Endothelial cell of umbilical vein (primary cell): ENCODE measurements at regions not wholly inside any gene's neighbourhood (a gene's known extent, or its start where the extent isn't known, plus 50 kb on each side); places are given as distances from the start of the nearest gene placed in this dataset.

ENCODE experiments used
- BruUV-seq: library from RNA; stranded (reverse); fragments of 400-500 nt; replicated peaks from 2 replicates; lab custom pipeline; 2021; lab: Mats Ljungman, UMichigan
- CTCF ChIA-PET: fragments of 300-600, 350-600 bp; sonication (Branson Sonifier 250); formaldehyde crosslinking; loops from one replicate; lab custom pipeline; 2021; ENCODE audit warnings: antibody characterized with exemption, inconsistent platforms; lab: Charles Lee
- POLR2A ChIA-PET: fragments of 300-600, 350-600 bp; sonication (Branson Sonifier 250); formaldehyde crosslinking; loops from one replicate; lab custom pipeline; 2021; ENCODE audit warnings: antibody characterized with exemption, inconsistent platforms; lab: Charles Lee
- DNase-seq: peaks from one replicate; pipeline ENCODE4 v3.0.0-alpha.2; 2011; ENCODE audit warnings: low read depth, low spot score
- FAIRE-seq: peaks from 2 replicates; lab custom pipeline; 2011; peaks lifted over from hg19 to GRCh38; lab: Jason Lieb, UNC
- H2AFZ ChIP-seq: 2 replicates; pipeline ENCODE4 v1.6.0; 2012; ENCODE audit warnings: low read depth, low read length, control low read depth, inconsistent platforms
- H3K27ac ChIP-seq: 2 replicates; pipeline ENCODE4 v1.5.1; 2011; ENCODE audit warnings: low read depth, mild to moderate bottlenecking, control low read depth, low read length, moderate library complexity; ENCODE audit not compliant: insufficient read depth
- H3K27me3 ChIP-seq, 2 experiments: 2 replicates each; pipeline versions ENCODE4 v1.6.0 to v1.6.1; 2011; ENCODE audit warnings: low read length in 2 of 2, mixed read lengths in 1 of 2; ENCODE audit not compliant: control insufficient read depth in 2 of 2, insufficient read depth in 2 of 2
- H3K36me3 ChIP-seq, 2 experiments: 2 replicates in 1 of 2; 3 replicates in 1 of 2; pipeline ENCODE4 v1.5.1; 2011; ENCODE audit warnings: low read length in 2 of 2, mild to moderate bottlenecking in 1 of 2, moderate library complexity in 1 of 2; ENCODE audit not compliant: control insufficient read depth in 2 of 2, insufficient read depth in 2 of 2; ENCODE audit errors: extremely low read depth in 1 of 2
- H3K4me1 ChIP-seq: 3 replicates; pipeline ENCODE4 v1.5.1; 2011; ENCODE audit warnings: mild to moderate bottlenecking, low read length; ENCODE audit not compliant: control insufficient read depth, insufficient read depth; ENCODE audit errors: extremely low read depth
- H3K4me2 ChIP-seq: 2 replicates; pipeline ENCODE4 v1.6.1; 2011; ENCODE audit warnings: low read length, control low read depth, mixed read lengths; ENCODE audit not compliant: insufficient read depth
- H3K4me3 ChIP-seq, 3 experiments: fragments of 200-600 bp in 1 of 3; sonication (generic), shearing (Covaris generic) in 1 of 3; replicated peaks in 1 of 3; 2 replicates each; pipeline ENCODE4 v1.5.1; 2011 to 2016; ENCODE audit warnings: control low read depth in 3 of 3, low read length in 3 of 3, mild to moderate bottlenecking in 2 of 3, inconsistent platforms in 1 of 3, low read depth in 1 of 3, moderate library complexity in 1 of 3; ENCODE audit not compliant: insufficient read depth in 1 of 3
- H3K79me2 ChIP-seq: 2 replicates; pipeline ENCODE4 v1.6.0; 2012; ENCODE audit warnings: low read length, inconsistent platforms; ENCODE audit not compliant: control insufficient read depth, insufficient read depth
- H3K9ac ChIP-seq: replicated peaks from 2 replicates; pipeline ENCODE3; 2011; ENCODE audit warnings: low read length, control low read depth; ENCODE audit not compliant: insufficient read depth; ENCODE audit errors: extremely low read depth
- H3K9me1 ChIP-seq: replicated peaks from 3 replicates; pipeline ENCODE4 v1.6.0; 2011; ENCODE audit warnings: mild to moderate bottlenecking, low read length; ENCODE audit not compliant: control insufficient read depth, insufficient read depth; ENCODE audit errors: extremely low read depth
- H3K9me3 ChIP-seq: replicated peaks from 2 replicates; pipeline ENCODE4 v1.5.1; 2012; ENCODE audit warnings: low read length, inconsistent platforms; ENCODE audit not compliant: control insufficient read depth, insufficient read depth
- H4K20me1 ChIP-seq: replicated peaks from 2 replicates; pipeline ENCODE3; 2011; ENCODE audit warnings: mild to moderate bottlenecking, low read length; ENCODE audit not compliant: control insufficient read depth, insufficient read depth; ENCODE audit errors: extremely low read depth
- CTCF ChIP-seq, 2 donors: IDR thresholded peaks; 1 replicate in 1 of 2; 2 replicates in 1 of 2; pipeline ENCODE4 v1.5.1; 2011; ENCODE audit warnings: low read length in 2 of 2, mild to moderate bottlenecking in 2 of 2, moderate library complexity in 2 of 2, control low read depth in 1 of 2, inconsistent platforms in 1 of 2, low read depth in 1 of 2; ENCODE audit not compliant: insufficient read depth in 1 of 2; ENCODE audit errors: extremely low read depth in 1 of 2
- EZH2 ChIP-seq: IDR thresholded peaks from 2 replicates; pipeline ENCODE4 v1.6.1; 2012; ENCODE audit warnings: borderline replicate concordance, low read depth, mild to moderate bottlenecking, moderate library complexity, low read length, inconsistent platforms; ENCODE audit not compliant: severe bottlenecking
- FOS ChIP-seq: IDR thresholded peaks from 2 replicates; pipeline ENCODE4 v1.6.1; 2011; ENCODE audit warnings: mild to moderate bottlenecking, low read length, moderate library complexity, borderline replicate concordance; ENCODE audit not compliant: insufficient read depth
- GATA2 ChIP-seq: IDR thresholded peaks from 2 replicates; pipeline ENCODE4 v1.7.0; 2011; ENCODE audit warnings: low read depth, mild to moderate bottlenecking, moderate library complexity, mixed read lengths, low read length; ENCODE audit not compliant: insufficient read length, insufficient read depth
- JUN ChIP-seq: IDR thresholded peaks from 2 replicates; pipeline ENCODE4 v1.6.1; 2011; ENCODE audit warnings: borderline replicate concordance, low read depth; ENCODE audit not compliant: insufficient read length, insufficient read depth
- MAX ChIP-seq: IDR thresholded peaks from 2 replicates; pipeline ENCODE4 v1.6.1; 2011; ENCODE audit not compliant: insufficient read depth, insufficient read length
- MYC ChIP-seq: IDR thresholded peaks from one replicate; pipeline ENCODE4 v1.6.1; 2011; ENCODE audit warnings: mild to moderate bottlenecking, low read depth, low read length
- POLR2A ChIP-seq: IDR thresholded peaks from 2 replicates; pipeline ENCODE4 v1.6.1; 2012; ENCODE audit warnings: low read depth, mild to moderate bottlenecking, control low read depth, low read length
- POLR2AphosphoS5 ChIP-seq: IDR thresholded peaks from 2 replicates; pipeline ENCODE4 v1.6.1; 2012; ENCODE audit warnings: low read depth, mild to moderate bottlenecking, control low read depth, low read length, moderate library complexity; ENCODE audit not compliant: insufficient read depth
- dilution Hi-C: fragments of 300-500 bp; cut with MboI; formaldehyde crosslinking; loops from one replicate; pipeline ENCODE4 v1.15.0; 2019; ENCODE audit warnings: low sequenced_read_pairs; ENCODE audit not compliant: extremely low pct_ligation_motif_present
- intact Hi-C: fragments of 100-400 bp; cut with micrococcal nuclease; formaldehyde crosslinking; loops from one replicate; pipeline ENCODE4 v1.10.0; 2022

- no peak overlapping the region for H3K4me3 ChIP-seq
- no peaks in the 10 kb centered on the region for H3K36me3 ChIP-seq
- no peaks in the 10 kb centered on the region for H4K20me1 ChIP-seq
- H3K9me3 ChIP-seq = no peaks in the 10 kb centered on the region
- CTCF ChIA-PET = no interaction called here
- DNase-seq (no peak), FAIRE-seq (no peak)
- H3K79me2 ChIP-seq = no peaks in the 10 kb centered on the region
- H3K4me2 ChIP-seq = no peak overlapping the region
- no peak overlapping the region for H3K9ac ChIP-seq
- POLR2A ChIA-PET = no interaction called here
- no peak overlapping the region for H3K27ac ChIP-seq
- dilution Hi-C loops = no loop called here
- no peaks in the 10 kb centered on the region for H3K4me1 ChIP-seq
- no peak overlapping the region for H2AFZ ChIP-seq
- H3K27me3 ChIP-seq = no peaks in the 10 kb centered on the region
- no TSS peak for BruUV-seq
- no peaks in the 10 kb centered on the region for H3K9me1 ChIP-seq
- TF ChIP-seq POLR2A (no peak), EZH2 (no peak), JUN (no peak), GATA2 (no peak), MAX (no peak), POLR2AphosphoS5 (no peak), MYC (no peak), FOS (no peak), CTCF (IDR thresholded peaks at IDR 0.05; ENCODE audit: extremely low read depth in 1 of 2, insufficient read depth in 1 of 2, low read depth in 1 of 2, low read length in 2 of 2) (no peak)
- intact Hi-C loops = no loop called here
Observed at GRCh38 chr5:9927521-9927997, 297.4 kb upstream of the TAS2R1 start.
